ENCODE measurements at regions not wholly inside any gene's neighbourhood (a gene's known extent, or its start where the extent isn't known, plus 50 kb on each side); places are given as distances from the start of the nearest gene placed in this dataset.

GRCh38 chr1:239040523-239040922, 345.8 kb upstream of the CHRM3 start:
- TF ChIP-seq ZNF70 (CRISPR knock-in tag; IDR thresholded peaks at IDR 0.05) (no peak), ZFP30 (CRISPR knock-in tag; IDR thresholded peaks at IDR 0.05) (no peak), ISL1 (CRISPR knock-in tag; IDR thresholded peaks at IDR 0.05) (no peak), ZFP3 (CRISPR knock-in tag; IDR thresholded peaks at IDR 0.05) (no peak), POU6F1 (CRISPR knock-in tag; IDR thresholded peaks at IDR 0.05; ENCODE audit: borderline replicate concordance, low read depth) (no peak), PATZ1 (CRISPR knock-in tag; IDR thresholded peaks at IDR 0.05; ENCODE audit: borderline replicate concordance) (no peak)

All from SK-N-SH treated with all-trans-retinoic acid at 6 μM for 48 hours (cell line).